Panc1 (cell line): ENCODE measurements at regions not wholly inside any gene's neighbourhood (a gene's known extent, or its start where the extent isn't known, plus 50 kb on each side); places are given as distances from the start of the nearest gene placed in this dataset.

ENCODE experiments used
- CTCF ChIP-seq: fragments of 450-650 bp; IDR thresholded peaks from 2 replicates; pipeline ENCODE4 v1.5.1; 2017; ENCODE audit warnings: mild to moderate bottlenecking
- POLR2AphosphoS5 ChIP-seq: IDR thresholded peaks from 2 replicates; pipeline ENCODE4 v1.6.1; 2012; ENCODE audit warnings: mild to moderate bottlenecking, low read depth, low read length, moderate library complexity
- REST ChIP-seq, 2 experiments: IDR thresholded peaks; 2 replicates each; pipeline ENCODE4 v1.6.1; 2011 to 2012; ENCODE audit warnings: low read depth in 2 of 2, control low read depth in 1 of 2, low read length in 1 of 2, mild to moderate bottlenecking in 1 of 2, moderate library complexity in 1 of 2; ENCODE audit not compliant: insufficient read depth in 1 of 2
- SIN3A ChIP-seq: IDR thresholded peaks from 2 replicates; pipeline ENCODE4 v1.6.1; 2012; ENCODE audit warnings: low read depth, mild to moderate bottlenecking, low read length, moderate library complexity, borderline replicate concordance; ENCODE audit not compliant: insufficient read depth
- TCF7L2 ChIP-seq: IDR thresholded peaks from 2 replicates; pipeline ENCODE4 v1.6.1; 2011; ENCODE audit warnings: mild to moderate bottlenecking, low read depth, low read length, inconsistent platforms

GRCh38 chr10:20417791-20418190 is 479.3 kb downstream of the NEBL start:
- no peak for TF ChIP-seq CTCF
- no peak for TF ChIP-seq SIN3A
- TF ChIP-seq POLR2AphosphoS5: no peak
- no peak for TF ChIP-seq REST (IDR thresholded peaks at IDR 0.05; ENCODE audit: insufficient read depth in 1 of 2, low read depth in 2 of 2, low read length in 1 of 2)
- TF ChIP-seq TCF7L2: no peak
